ENCODE measurements at regions not wholly inside any gene's neighbourhood (a gene's known extent, or its start where the extent isn't known, plus 50 kb on each side); places are given as distances from the start of the nearest gene placed in this dataset.

- Histone ChIP-seq H3K9me3 (no peaks in the 10 kb centered on the region), H3K4me1 (no peaks in the 10 kb centered on the region), H3K4me3 (no peak overlapping the region), H3K36me3 (no peaks in the 10 kb centered on the region), H3K27me3 (no peaks in the 10 kb centered on the region), H3K27ac (no peak overlapping the region)
- DNase-seq (no peak), ATAC-seq (no peak)
- intact Hi-C loops (cut with DNase I), result no loop called here
- peak; percentile 43 for TF ChIP-seq CTCF (IDR thresholded peaks at IDR 0.05)
Observed at GRCh38 chr4:32462944-32463343, 1742.8 kb downstream of the PCDH7 start.

GRCh38 chr4:32470087-32470585 lies 1750.0 kb downstream of the PCDH7 start:
- Histone ChIP-seq H3K4me1 (no peaks in the 10 kb centered on the region), H3K27me3 (no peaks in the 10 kb centered on the region), H3K27ac (no peak overlapping the region), H3K36me3 (no peaks in the 10 kb centered on the region), H3K9me3 (no peaks in the 10 kb centered on the region), H3K4me3 (no peak overlapping the region)
- DNase-seq (no peak), ATAC-seq (peak; percentile 24)
- intact Hi-C loops (cut with DNase I), result no loop called here
- TF ChIP-seq CTCF (IDR thresholded peaks at IDR 0.05), result no peak

GRCh38 chr4:32472918-32473317 lies 1752.7 kb downstream of the PCDH7 start:
- H3K27me3 ChIP-seq, result no peaks in the 10 kb centered on the region
- H3K36me3 ChIP-seq, result no peaks in the 10 kb centered on the region
- H3K4me1 ChIP-seq, result no peaks in the 10 kb centered on the region
- DNase-seq, result no peak
- no peak overlapping the region for H3K4me3 ChIP-seq
- intact Hi-C loops (cut with DNase I), result no loop called here
- no peak for TF ChIP-seq CTCF (IDR thresholded peaks at IDR 0.05)
- no peak overlapping the region for H3K27ac ChIP-seq
- ATAC-seq, result no peak
- H3K9me3 ChIP-seq, result no peaks in the 10 kb centered on the region

GRCh38 chr4:32475710-32476109 lies 1755.5 kb downstream of the PCDH7 start:
- DNase-seq, result no peak
- H3K9me3 ChIP-seq, result no peaks in the 10 kb centered on the region
- no peak overlapping the region for H3K27ac ChIP-seq
- ATAC-seq, result no peak
- no peak for TF ChIP-seq CTCF (IDR thresholded peaks at IDR 0.05)
- H3K4me3 ChIP-seq, result no peak overlapping the region
- intact Hi-C loops (cut with DNase I), result no loop called here
- H3K4me1 ChIP-seq, result no peaks in the 10 kb centered on the region
- H3K36me3 ChIP-seq, result no peaks in the 10 kb centered on the region
- no peaks in the 10 kb centered on the region for H3K27me3 ChIP-seq

GRCh38 chr4:32477518-32477917 lies 1757.3 kb downstream of the PCDH7 start:
- no peak overlapping the region for H3K4me3 ChIP-seq
- no peaks in the 10 kb centered on the region for H3K27me3 ChIP-seq
- no peaks in the 10 kb centered on the region for H3K36me3 ChIP-seq
- no peak overlapping the region for H3K27ac ChIP-seq
- no peak for TF ChIP-seq CTCF (IDR thresholded peaks at IDR 0.05)
- H3K9me3 ChIP-seq, result no peaks in the 10 kb centered on the region
- H3K4me1 ChIP-seq, result no peaks in the 10 kb centered on the region
- intact Hi-C loops (cut with DNase I), result no loop called here
- ATAC-seq (no peak), DNase-seq (no peak)

- TF ChIP-seq CTCF (IDR thresholded peaks at IDR 0.05), result no peak
- H3K4me1 ChIP-seq, result no peaks in the 10 kb centered on the region
- ATAC-seq, result no peak
- no peak overlapping the region for H3K4me3 ChIP-seq
- H3K27ac ChIP-seq, result no peak overlapping the region
- H3K36me3 ChIP-seq, result no peaks in the 10 kb centered on the region
- H3K9me3 ChIP-seq, result no peaks in the 10 kb centered on the region
- no peak for DNase-seq
- intact Hi-C loops (cut with DNase I), result no loop called here
- no peaks in the 10 kb centered on the region for H3K27me3 ChIP-seq
Observed at GRCh38 chr4:32485956-32486355, 1765.8 kb downstream of the PCDH7 start.
